ENCODE measurements at regions not wholly inside any gene's neighbourhood (a gene's known extent, or its start where the extent isn't known, plus 50 kb on each side); places are given as distances from the start of the nearest gene placed in this dataset.

GRCh38 chr3:106338582-106339214 is 469.9 kb upstream of the CBLB start:
- no peak for TF ChIP-seq CTCF (IDR thresholded peaks at IDR 0.05; ENCODE audit: unreplicated experiment)
- Mint-ChIP-seq H3K9me3 (ENCODE audit: unreplicated experiment) (no peaks in the 10 kb centered on the region), H3K27ac (ENCODE audit: unreplicated experiment) (no peak overlapping the region), H3K4me3 (ENCODE audit: unreplicated experiment) (no peak overlapping the region), H3K4me1 (ENCODE audit: unreplicated experiment) (no peaks in the 10 kb centered on the region), H3K36me3 (ENCODE audit: low read depth, unreplicated experiment) (no peaks in the 10 kb centered on the region), H3K27me3 (ENCODE audit: unreplicated experiment) (no peaks in the 10 kb centered on the region)
- DNase-seq (ENCODE audit: low spot score): no peak

- Mint-ChIP-seq H3K4me3 (ENCODE audit: unreplicated experiment) (no peak overlapping the region), H3K27me3 (ENCODE audit: unreplicated experiment) (no peaks in the 10 kb centered on the region), H3K9me3 (ENCODE audit: unreplicated experiment) (no peaks in the 10 kb centered on the region), H3K4me1 (ENCODE audit: unreplicated experiment) (no peaks in the 10 kb centered on the region), H3K36me3 (ENCODE audit: low read depth, unreplicated experiment) (no peaks in the 10 kb centered on the region), H3K27ac (ENCODE audit: unreplicated experiment) (no peak overlapping the region)
- TF ChIP-seq CTCF (IDR thresholded peaks at IDR 0.05; ENCODE audit: unreplicated experiment): no peak
- DNase-seq (ENCODE audit: low spot score): no peak
Measured at GRCh38 chr3:106339551-106339950, 470.7 kb upstream of the CBLB start.

DNA sequence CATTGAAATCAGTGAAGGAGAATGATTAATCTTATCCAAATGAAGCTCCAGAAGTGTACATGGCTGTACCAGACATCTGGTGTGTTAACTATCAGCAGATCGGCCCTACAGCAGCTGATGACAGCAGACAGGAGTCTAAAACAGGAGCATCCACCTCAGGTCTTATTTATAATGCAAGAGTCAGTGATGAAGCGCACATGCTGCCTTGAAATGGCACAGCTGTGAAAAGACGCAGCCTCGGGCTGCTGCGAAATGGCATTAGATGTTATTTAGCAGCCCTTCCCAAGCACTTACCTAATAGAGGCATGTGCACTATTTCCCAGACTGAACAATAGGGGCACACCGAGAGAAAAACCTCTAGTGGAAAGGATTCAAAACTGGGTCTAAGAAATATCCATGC is 472.3 kb upstream of the CBLB start:
- no peaks in the 10 kb centered on the region for H3K36me3 Mint-ChIP-seq (ENCODE audit: low read depth, unreplicated experiment)
- H3K4me1 Mint-ChIP-seq (ENCODE audit: unreplicated experiment): no peaks in the 10 kb centered on the region
- H3K27ac Mint-ChIP-seq (ENCODE audit: unreplicated experiment): no peak overlapping the region
- DNase-seq (ENCODE audit: low spot score): no peak
- H3K27me3 Mint-ChIP-seq (ENCODE audit: unreplicated experiment): no peaks in the 10 kb centered on the region
- H3K4me3 Mint-ChIP-seq (ENCODE audit: unreplicated experiment): no peak overlapping the region
- TF ChIP-seq CTCF (IDR thresholded peaks at IDR 0.05; ENCODE audit: unreplicated experiment): no peak
- H3K9me3 Mint-ChIP-seq (ENCODE audit: unreplicated experiment): no peaks in the 10 kb centered on the region

DNA sequence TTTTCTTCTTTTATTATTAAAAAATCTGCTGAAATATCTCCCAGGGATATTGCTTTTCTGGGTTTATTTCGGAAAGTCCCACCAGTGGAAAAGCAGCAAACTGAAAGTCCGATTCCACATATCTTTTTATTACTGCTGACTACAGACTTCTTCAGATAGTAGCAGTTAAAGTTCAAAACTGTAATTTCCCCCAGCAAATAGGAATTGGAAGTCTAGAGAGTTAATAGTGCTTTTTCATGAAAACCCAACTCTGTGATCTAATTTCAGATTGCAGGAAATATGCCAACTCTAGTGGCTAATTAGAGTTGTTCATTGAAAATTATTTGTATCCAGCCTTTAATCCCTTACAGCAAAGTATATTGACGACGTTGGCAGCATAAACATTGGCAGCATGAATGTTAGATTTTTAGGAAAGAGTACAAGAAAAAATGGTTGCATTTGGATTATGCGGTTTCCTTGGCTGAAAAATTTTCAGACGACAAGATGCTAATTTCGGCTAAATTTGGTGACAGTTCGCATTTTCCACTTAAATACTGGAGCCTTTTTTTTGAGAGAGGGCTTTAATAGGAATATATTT is 472.9 kb upstream of the CBLB start:
- no peaks in the 10 kb centered on the region for H3K36me3 Mint-ChIP-seq (ENCODE audit: low read depth, unreplicated experiment)
- H3K9me3 Mint-ChIP-seq (ENCODE audit: unreplicated experiment): no peaks in the 10 kb centered on the region
- TF ChIP-seq CTCF (IDR thresholded peaks at IDR 0.05; ENCODE audit: unreplicated experiment): no peak
- no peak overlapping the region for H3K27ac Mint-ChIP-seq (ENCODE audit: unreplicated experiment)
- DNase-seq (ENCODE audit: low spot score): no peak
- H3K4me1 Mint-ChIP-seq (ENCODE audit: unreplicated experiment): no peaks in the 10 kb centered on the region
- H3K4me3 Mint-ChIP-seq (ENCODE audit: unreplicated experiment): no peak overlapping the region
- no peaks in the 10 kb centered on the region for H3K27me3 Mint-ChIP-seq (ENCODE audit: unreplicated experiment)

DNA sequence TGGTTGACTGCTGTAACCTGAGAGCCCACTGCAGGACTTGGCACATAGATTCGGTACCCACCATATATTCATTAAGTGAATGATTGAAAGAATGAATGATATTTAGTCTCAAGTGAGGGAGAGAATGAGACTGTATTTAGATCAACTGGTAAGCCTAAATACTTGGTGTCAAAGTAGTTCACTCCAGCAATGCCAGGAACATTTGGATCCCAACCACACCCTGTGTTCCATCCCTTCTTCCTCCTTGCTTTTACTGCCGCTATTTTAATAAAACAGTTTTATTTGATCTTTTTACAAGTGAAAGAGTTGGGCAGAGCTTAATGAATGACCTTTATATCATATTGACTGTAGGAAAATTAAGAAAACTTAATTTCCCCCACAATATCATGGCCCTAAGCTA is 473.6 kb upstream of the CBLB start:
- TF ChIP-seq CTCF (IDR thresholded peaks at IDR 0.05; ENCODE audit: unreplicated experiment): no peak
- Mint-ChIP-seq H3K27me3 (ENCODE audit: unreplicated experiment) (no peaks in the 10 kb centered on the region), H3K4me3 (ENCODE audit: unreplicated experiment) (no peak overlapping the region), H3K27ac (ENCODE audit: unreplicated experiment) (no peak overlapping the region), H3K36me3 (ENCODE audit: low read depth, unreplicated experiment) (no peaks in the 10 kb centered on the region), H3K4me1 (ENCODE audit: unreplicated experiment) (no peaks in the 10 kb centered on the region), H3K9me3 (ENCODE audit: unreplicated experiment) (no peaks in the 10 kb centered on the region)
- no peak for DNase-seq (ENCODE audit: low spot score)

All from endothelial cell (in vitro differentiated cells).